ENCODE measurements at regions not wholly inside any gene's neighbourhood (a gene's known extent, or its start where the extent isn't known, plus 50 kb on each side); places are given as distances from the start of the nearest gene placed in this dataset.

DNA sequence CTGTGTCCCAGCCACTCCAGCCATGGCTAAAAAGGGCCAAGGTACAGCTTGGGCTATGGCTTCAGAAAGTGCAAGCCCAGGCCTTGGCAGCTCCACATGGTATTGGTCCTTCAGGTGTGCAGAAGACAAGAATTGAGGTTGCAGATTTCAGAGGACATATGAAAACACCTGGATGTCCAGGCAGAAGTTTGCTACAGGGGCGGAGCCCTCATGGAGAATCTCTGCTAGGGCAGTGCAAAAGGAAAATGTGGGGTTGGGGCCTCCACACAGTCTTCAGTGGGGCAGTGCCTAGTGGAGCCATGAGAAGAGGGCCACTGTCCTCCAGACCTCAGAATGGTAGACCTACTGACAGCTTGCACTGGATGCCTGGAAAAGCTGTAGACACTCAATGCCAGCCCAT is 1074.1 kb downstream of the JRKL start:
- Histone ChIP-seq H3K36me3 (ENCODE audit: control insufficient read depth in 4 of 4, insufficient read depth in 3 of 4, low read depth in 1 of 4, low read length in 3 of 4) (no peaks in the 10 kb centered on the region), H3K27me3 (ENCODE audit: control insufficient read depth in 4 of 4, insufficient read depth in 4 of 4, low read length in 3 of 4) (no peaks in the 10 kb centered on the region), H3K9ac (ENCODE audit: low read depth in 1 of 2, low read length in 2 of 2) (no peak overlapping the region), H3K9me3 (ENCODE audit: control insufficient read depth in 4 of 4, low read length in 3 of 4) (peaks cover 0 to 5% (median 3%) of the 10 kb centered on the region in 4 donors), H3K4me3 (ENCODE audit: low read depth in 1 of 3, low read length in 3 of 3) (peak overlapping the region in 1 of 3 donors; percentile 13), H3K27ac (ENCODE audit: low read depth in 1 of 2, low read length in 2 of 2) (no peak overlapping the region), H3K4me1 (ENCODE audit: control insufficient read depth in 4 of 4, insufficient read depth in 4 of 4, low read length in 3 of 4) (no peaks in the 10 kb centered on the region)
- WGBS, result 70% methylated on average over 1 of the region's 1 CpG
- no peak for TF ChIP-seq RAD21 (IDR thresholded peaks at IDR 0.05)
- no peak for TF ChIP-seq JUND (IDR thresholded peaks at IDR 0.05)
- TF ChIP-seq GABPA (IDR thresholded peaks at IDR 0.05 in 1 of 2, conservative IDR thresholded peaks at IDR 0.05 in 1 of 2), result no peak
- TF ChIP-seq, protein P1, sequence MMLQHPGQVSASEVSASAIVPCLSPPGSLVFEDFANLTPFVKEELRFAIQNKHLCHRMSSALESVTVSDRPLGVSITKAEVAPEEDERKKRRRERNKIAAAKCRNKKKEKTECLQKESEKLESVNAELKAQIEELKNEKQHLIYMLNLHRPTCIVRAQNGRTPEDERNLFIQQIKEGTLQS (IDR thresholded peaks at IDR 0.05), result no peak
- TF ChIP-seq FOXA2 (IDR thresholded peaks at IDR 0.05), result no peak
- TF ChIP-seq, protein P2, sequence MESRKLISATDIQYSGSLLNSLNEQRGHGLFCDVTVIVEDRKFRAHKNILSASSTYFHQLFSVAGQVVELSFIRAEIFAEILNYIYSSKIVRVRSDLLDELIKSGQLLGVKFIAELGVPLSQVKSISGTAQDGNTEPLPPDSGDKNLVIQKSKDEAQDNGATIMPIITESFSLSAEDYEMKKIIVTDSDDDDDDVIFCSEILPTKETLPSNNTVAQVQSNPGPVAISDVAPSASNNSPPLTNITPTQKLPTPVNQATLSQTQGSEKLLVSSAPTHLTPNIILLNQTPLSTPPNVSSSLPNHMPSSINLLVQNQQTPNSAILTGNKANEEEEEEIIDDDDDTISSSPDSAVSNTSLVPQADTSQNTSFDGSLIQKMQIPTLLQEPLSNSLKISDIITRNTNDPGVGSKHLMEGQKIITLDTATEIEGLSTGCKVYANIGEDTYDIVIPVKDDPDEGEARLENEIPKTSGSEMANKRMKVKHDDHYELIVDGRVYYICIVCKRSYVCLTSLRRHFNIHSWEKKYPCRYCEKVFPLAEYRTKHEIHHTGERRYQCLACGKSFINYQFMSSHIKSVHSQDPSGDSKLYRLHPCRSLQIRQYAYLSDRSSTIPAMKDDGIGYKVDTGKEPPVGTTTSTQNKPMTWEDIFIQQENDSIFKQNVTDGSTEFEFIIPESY (IDR thresholded peaks at IDR 0.05), result no peak
- no peak for TF ChIP-seq TAF1 (conservative IDR thresholded peaks at IDR 0.05)
- no peak for TF ChIP-seq NR2F2 (IDR thresholded peaks at IDR 0.05)
- no peak for TF ChIP-seq HNF4G (IDR thresholded peaks at IDR 0.05)
- DNase-seq (ENCODE audit: low spot score), result no peak

DNA sequence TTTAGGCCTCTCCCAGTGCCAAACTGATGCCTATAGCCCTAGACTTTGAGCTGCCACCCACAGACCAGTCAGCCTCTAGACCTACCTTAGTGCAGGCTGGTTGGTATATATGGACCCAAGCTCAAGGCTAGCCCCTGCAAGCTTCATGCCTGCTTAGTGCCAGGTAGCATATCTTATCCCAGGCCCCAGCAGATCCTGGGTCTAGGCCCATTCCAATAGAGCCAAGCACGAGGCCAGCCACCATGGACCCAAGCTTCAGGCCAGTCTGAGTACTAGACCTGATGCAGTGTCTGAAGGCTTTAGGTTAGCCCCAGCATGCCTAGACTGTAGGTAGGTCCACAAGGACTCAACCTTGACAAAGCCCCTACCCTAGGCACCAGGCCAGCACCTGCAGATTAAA is 1081.7 kb downstream of the JRKL start:
- Histone ChIP-seq H3K27ac (ENCODE audit: low read depth in 1 of 2, low read length in 2 of 2) (no peak overlapping the region), H3K9ac (ENCODE audit: low read depth in 1 of 2, low read length in 2 of 2) (no peak overlapping the region), H3K4me3 (ENCODE audit: low read depth in 1 of 3, low read length in 3 of 3) (no peak overlapping the region), H3K4me1 (ENCODE audit: control insufficient read depth in 4 of 4, insufficient read depth in 4 of 4, low read length in 3 of 4) (no peaks in the 10 kb centered on the region), H3K27me3 (ENCODE audit: control insufficient read depth in 4 of 4, insufficient read depth in 4 of 4, low read length in 3 of 4) (no peaks in the 10 kb centered on the region), H3K36me3 (ENCODE audit: control insufficient read depth in 4 of 4, insufficient read depth in 3 of 4, low read depth in 1 of 4, low read length in 3 of 4) (no peaks in the 10 kb centered on the region), H3K9me3 (ENCODE audit: control insufficient read depth in 4 of 4, low read length in 3 of 4) (peaks cover 0 to 14% (median 5%) of the 10 kb centered on the region in 4 donors)
- TF ChIP-seq YY1 (IDR thresholded peaks at IDR 0.05) (no peak), FOXA1 (IDR thresholded peaks at IDR 0.05) (no peak), HNF4A (conservative IDR thresholded peaks at IDR 0.05) (no peak), TAF1 (conservative IDR thresholded peaks at IDR 0.05) (no peak), NR2F2 (IDR thresholded peaks at IDR 0.05) (no peak), SP1 (IDR thresholded peaks at IDR 0.05) (no peak), RXRA (IDR thresholded peaks at IDR 0.05) (no peak)
- TF ChIP-seq, protein P3, sequence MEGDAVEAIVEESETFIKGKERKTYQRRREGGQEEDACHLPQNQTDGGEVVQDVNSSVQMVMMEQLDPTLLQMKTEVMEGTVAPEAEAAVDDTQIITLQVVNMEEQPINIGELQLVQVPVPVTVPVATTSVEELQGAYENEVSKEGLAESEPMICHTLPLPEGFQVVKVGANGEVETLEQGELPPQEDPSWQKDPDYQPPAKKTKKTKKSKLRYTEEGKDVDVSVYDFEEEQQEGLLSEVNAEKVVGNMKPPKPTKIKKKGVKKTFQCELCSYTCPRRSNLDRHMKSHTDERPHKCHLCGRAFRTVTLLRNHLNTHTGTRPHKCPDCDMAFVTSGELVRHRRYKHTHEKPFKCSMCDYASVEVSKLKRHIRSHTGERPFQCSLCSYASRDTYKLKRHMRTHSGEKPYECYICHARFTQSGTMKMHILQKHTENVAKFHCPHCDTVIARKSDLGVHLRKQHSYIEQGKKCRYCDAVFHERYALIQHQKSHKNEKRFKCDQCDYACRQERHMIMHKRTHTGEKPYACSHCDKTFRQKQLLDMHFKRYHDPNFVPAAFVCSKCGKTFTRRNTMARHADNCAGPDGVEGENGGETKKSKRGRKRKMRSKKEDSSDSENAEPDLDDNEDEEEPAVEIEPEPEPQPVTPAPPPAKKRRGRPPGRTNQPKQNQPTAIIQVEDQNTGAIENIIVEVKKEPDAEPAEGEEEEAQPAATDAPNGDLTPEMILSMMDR (IDR thresholded peaks at IDR 0.05; ENCODE audit: low read depth, low read length, missing input control), result no peak
- TF ChIP-seq, protein P4, sequence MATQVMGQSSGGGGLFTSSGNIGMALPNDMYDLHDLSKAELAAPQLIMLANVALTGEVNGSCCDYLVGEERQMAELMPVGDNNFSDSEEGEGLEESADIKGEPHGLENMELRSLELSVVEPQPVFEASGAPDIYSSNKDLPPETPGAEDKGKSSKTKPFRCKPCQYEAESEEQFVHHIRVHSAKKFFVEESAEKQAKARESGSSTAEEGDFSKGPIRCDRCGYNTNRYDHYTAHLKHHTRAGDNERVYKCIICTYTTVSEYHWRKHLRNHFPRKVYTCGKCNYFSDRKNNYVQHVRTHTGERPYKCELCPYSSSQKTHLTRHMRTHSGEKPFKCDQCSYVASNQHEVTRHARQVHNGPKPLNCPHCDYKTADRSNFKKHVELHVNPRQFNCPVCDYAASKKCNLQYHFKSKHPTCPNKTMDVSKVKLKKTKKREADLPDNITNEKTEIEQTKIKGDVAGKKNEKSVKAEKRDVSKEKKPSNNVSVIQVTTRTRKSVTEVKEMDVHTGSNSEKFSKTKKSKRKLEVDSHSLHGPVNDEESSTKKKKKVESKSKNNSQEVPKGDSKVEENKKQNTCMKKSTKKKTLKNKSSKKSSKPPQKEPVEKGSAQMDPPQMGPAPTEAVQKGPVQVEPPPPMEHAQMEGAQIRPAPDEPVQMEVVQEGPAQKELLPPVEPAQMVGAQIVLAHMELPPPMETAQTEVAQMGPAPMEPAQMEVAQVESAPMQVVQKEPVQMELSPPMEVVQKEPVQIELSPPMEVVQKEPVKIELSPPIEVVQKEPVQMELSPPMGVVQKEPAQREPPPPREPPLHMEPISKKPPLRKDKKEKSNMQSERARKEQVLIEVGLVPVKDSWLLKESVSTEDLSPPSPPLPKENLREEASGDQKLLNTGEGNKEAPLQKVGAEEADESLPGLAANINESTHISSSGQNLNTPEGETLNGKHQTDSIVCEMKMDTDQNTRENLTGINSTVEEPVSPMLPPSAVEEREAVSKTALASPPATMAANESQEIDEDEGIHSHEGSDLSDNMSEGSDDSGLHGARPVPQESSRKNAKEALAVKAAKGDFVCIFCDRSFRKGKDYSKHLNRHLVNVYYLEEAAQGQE (IDR thresholded peaks at IDR 0.05), result no peak
- TF ChIP-seq, protein P2 (IDR thresholded peaks at IDR 0.05), result no peak
- TF ChIP-seq, protein P5, sequence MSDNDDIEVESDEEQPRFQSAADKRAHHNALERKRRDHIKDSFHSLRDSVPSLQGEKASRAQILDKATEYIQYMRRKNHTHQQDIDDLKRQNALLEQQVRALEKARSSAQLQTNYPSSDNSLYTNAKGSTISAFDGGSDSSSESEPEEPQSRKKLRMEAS (IDR thresholded peaks at IDR 0.05), result no peak
- TF ChIP-seq, protein P1 (IDR thresholded peaks at IDR 0.05), result no peak
- DNase-seq (ENCODE audit: low spot score), result no peak
- WGBS, result 60% methylated on average over 1 of the region's 1 CpG
